ENCODE measurements at regions not wholly inside any gene's neighbourhood (a gene's known extent, or its start where the extent isn't known, plus 50 kb on each side); places are given as distances from the start of the nearest gene placed in this dataset.
A peak's percentile ranks its signal among the peaks of the same experiment; 100 is the strongest.
"Not testable (repeated sequence)": the region's sequence is repeated elsewhere in the genome, so short reads cannot be mapped to it uniquely, and the experiment has no call there.

DNA sequence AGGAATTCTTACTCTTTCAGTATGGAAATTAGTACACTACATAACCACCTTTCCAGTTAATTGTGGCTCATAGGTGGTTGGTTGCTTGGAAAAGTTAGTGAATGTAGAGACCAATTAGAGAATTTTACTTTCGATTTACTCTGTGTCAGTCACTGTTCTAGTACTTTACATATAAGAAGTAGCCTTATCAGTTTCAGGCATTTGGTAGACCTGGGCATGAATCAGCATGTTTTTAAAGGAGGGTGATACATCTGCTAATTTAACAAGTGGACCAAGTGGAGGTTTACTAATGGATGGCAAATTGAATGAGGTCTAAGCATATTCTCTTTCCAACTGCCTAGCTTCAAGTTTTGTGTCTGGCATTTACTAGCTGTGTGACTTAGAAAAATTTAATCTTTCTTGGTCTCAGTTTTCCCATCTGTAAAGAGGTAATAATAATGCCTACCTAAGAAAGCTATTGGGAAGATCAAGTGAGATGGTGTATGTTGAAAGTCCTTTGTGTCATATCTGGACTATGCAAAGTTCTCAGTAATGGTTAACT, 1158.6 kb downstream of the PLA2G4A start:
- WGBS, 10 experiments = 0 to 100% (median 70%) methylated on average over 1 of the region's 1 CpG; no CpG with 5 or more reads in 3 of the 10 experiments
- no peak for ATAC-seq (replicated peaks in 6 of 8)
- Histone ChIP-seq H3K27ac (no peak overlapping the region), H3K4me1 (replicated peaks in 1 of 2) (no peaks in the 10 kb centered on the region), H3K4me3 (no peak overlapping the region)
- in situ Hi-C loops (cut with MboI; ENCODE audit: low pct_unique_long_range_greater_than_20kb in 2 of 9, low sequenced_read_pairs in 9 of 9, unreplicated experiment in 9 of 9) = no loop called here

- in situ Hi-C loops (cut with MboI; ENCODE audit: low pct_unique_long_range_greater_than_20kb in 2 of 9, low sequenced_read_pairs in 9 of 9, unreplicated experiment in 9 of 9) = no loop called here
- no peak overlapping the region for H3K4me3 ChIP-seq
- no peaks in the 10 kb centered on the region for H3K4me1 ChIP-seq (replicated peaks in 1 of 2)
- no peak for ATAC-seq (replicated peaks in 6 of 8)
- no peak overlapping the region for H3K27ac ChIP-seq
These were observed 1163.2 kb downstream of the PLA2G4A start for GRCh38 chr1:187991944-187992343.

DNA sequence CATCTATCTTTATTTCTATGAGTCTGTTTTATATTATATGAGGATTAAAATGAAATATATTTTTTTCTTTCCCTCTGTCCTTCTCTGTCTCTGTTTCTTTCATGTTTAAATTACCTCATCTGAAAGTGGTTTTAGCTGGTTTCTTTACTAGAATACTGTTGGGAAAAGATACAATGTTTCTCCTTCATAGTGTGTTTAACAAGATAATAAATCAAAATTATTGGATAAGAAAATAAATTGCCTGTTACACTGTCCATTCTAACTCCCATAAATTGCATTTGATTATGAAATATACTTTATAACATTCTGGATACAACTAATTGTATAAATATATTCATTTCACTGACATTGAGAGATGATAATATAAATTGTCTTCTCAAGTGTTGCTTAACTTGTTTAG, 1168.0 kb downstream of the PLA2G4A start:
- in situ Hi-C loops (cut with MboI; ENCODE audit: low pct_unique_long_range_greater_than_20kb in 2 of 9, low sequenced_read_pairs in 9 of 9, unreplicated experiment in 9 of 9) = no loop called here
- Histone ChIP-seq H3K4me3 (no peak overlapping the region), H3K4me1 (replicated peaks in 1 of 2) (no peaks in the 10 kb centered on the region), H3K27ac (no peak overlapping the region)
- peak in 2 of 8 experiments; percentile 47 to 63 for ATAC-seq (replicated peaks in 6 of 8)

DNA sequence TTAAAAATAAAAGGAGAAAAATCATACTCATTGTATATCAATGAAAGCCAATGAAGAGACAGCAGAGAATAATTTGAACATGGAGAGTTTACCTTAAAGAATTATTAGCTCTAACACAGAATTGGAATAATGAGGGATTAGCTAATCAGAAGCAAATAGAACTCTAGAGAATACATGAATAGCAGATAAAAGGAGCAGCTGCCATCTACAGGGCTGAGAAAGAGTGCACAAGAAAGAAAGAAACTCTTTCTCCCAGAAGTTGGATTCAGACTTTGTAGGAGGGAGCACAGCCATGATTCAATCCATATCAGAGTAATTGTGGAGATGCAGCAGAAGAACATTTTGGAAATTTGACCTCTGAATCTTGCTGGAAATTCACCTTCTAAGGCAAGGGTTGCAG, 1171.2 kb downstream of the PLA2G4A start:
- peak in 1 of 8 experiments; percentile 20 for ATAC-seq (replicated peaks in 6 of 8)
- Histone ChIP-seq H3K4me3 (no peak overlapping the region), H3K4me1 (replicated peaks in 1 of 2) (no peaks in the 10 kb centered on the region), H3K27ac (no peak overlapping the region)
- in situ Hi-C loops (cut with MboI; ENCODE audit: low pct_unique_long_range_greater_than_20kb in 2 of 9, low sequenced_read_pairs in 9 of 9, unreplicated experiment in 9 of 9) = no loop called here

DNA sequence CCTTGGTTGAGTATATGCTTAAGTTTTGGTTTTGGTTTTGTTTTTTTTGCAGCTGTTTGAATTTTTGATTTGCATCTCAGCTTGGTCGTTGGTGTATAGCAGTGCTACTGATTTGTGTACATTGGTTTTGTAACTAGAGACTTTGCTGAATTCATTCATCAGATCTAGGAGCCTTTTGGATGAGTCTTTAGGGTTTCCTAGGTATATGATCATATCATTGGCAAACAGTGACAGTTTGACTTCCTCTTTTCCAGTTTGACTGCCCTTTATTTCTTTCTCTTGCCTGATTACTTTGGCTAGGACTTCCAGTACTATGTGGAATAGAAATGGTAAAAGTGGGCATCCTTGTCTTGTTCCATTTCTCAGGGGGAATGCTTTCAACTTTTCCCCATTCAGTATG, 1174.9 kb downstream of the PLA2G4A start:
- H3K4me1 ChIP-seq (replicated peaks in 1 of 2); H3K27ac ChIP-seq; H3K4me3 ChIP-seq; ATAC-seq (replicated peaks in 6 of 8); in situ Hi-C loops (cut with MboI; ENCODE audit: low pct_unique_long_range_greater_than_20kb in 2 of 9, low sequenced_read_pairs in 9 of 9, unreplicated experiment in 9 of 9): not testable (repeated sequence)
- 0 to 86% (median 69%) methylated on average over 1 of the region's 1 CpG; no CpG with 5 or more reads in 1 of the 10 experiments for WGBS, 10 experiments

- in situ Hi-C loops (cut with MboI; ENCODE audit: low pct_unique_long_range_greater_than_20kb in 2 of 9, low sequenced_read_pairs in 9 of 9, unreplicated experiment in 9 of 9) = no loop called here
- no peak overlapping the region for H3K4me3 ChIP-seq
- ATAC-seq (replicated peaks in 6 of 8) = peak in 3 of 8 experiments; percentile 35 to 64 (median 61)
- 0 to 100% (median 86%) methylated on average over 1 of the region's 1 CpG; no CpG with 5 or more reads in 1 of the 10 experiments for WGBS, 10 experiments
- no peaks in the 10 kb centered on the region for H3K4me1 ChIP-seq (replicated peaks in 1 of 2)
- H3K27ac ChIP-seq = no peak overlapping the region
These were observed 1176.1 kb downstream of the PLA2G4A start for GRCh38 chr1:188004849-188005248.

DNA sequence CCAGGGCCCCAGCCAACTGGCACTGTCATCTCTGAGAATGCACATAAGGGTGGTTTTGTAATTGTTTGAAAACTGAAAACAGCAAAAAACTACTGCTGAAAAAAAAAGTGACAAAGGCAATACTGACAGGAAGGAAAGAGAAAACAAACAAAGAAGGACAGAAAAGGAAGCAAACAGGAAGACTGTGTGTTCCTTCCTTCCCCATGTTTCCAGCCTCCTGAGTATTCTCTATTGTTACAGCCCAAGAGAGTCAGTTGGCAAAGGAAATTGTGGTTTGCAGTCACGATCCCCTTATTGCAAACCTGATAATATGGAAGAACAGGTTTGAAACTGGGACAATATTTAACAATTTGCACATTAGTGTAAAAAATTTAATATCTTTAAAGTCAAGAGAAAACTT, 1177.6 kb downstream of the PLA2G4A start:
- WGBS, 10 experiments = 8 to 100% (median 85%) methylated on average over 1 of the region's 1 CpG
- no peak for ATAC-seq (replicated peaks in 6 of 8)
- no peak overlapping the region for H3K27ac ChIP-seq
- in situ Hi-C loops (cut with MboI; ENCODE audit: low pct_unique_long_range_greater_than_20kb in 2 of 9, low sequenced_read_pairs in 9 of 9, unreplicated experiment in 9 of 9) = no loop called here
- H3K4me3 ChIP-seq = no peak overlapping the region
- H3K4me1 ChIP-seq (replicated peaks in 1 of 2) = no peaks in the 10 kb centered on the region

DNA sequence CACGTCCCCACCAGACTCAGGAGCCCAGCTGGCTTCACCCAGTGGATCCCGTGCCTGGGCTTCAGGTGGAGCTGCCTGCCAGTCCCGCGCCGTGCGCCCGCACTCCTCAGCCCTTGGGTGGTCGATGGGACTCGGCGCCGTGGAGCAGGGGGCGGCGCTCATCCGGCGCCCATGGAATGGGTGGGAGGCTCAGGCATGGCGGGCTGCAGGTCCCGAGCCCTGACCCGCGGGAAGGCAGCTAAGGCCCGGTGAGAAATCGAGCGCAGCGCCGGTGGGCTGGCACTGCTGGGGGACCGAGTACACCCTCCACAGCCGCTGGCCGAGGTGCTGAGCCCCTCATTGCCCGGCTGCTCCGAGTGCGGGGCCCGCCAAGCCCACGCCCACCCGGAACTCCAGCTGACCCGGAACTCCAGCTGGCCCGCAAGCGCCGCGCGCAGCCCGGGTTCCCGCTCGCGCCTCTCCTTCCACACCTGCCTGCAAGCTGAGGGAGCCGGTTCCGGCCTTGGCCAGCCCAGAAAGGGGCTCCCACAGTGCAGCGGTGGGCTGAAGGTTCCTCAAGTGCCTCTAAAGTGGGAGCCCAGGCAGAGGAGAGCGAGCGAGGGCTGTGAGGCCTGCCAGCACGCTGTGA, 1184.6 kb downstream of the PLA2G4A start:
- ATAC-seq (replicated peaks in 6 of 8); H3K27ac ChIP-seq: not testable (repeated sequence)

GRCh38 chr1:188017921-188018320, 1189.2 kb downstream of the PLA2G4A start:
- Histone ChIP-seq H3K4me3 (no peak overlapping the region), H3K27ac (no peak overlapping the region), H3K4me1 (replicated peaks in 1 of 2) (no peaks in the 10 kb centered on the region)
- WGBS, 10 experiments = 21 to 100% (median 96%) methylated on average over 2 to 4 of the region's 4 CpGs
- no peak for ATAC-seq (replicated peaks in 6 of 8)
- in situ Hi-C loops (cut with MboI; ENCODE audit: low pct_unique_long_range_greater_than_20kb in 2 of 9, low sequenced_read_pairs in 9 of 9, unreplicated experiment in 9 of 9) = no loop called here

More for the DNA sequence above, 1184.6 kb downstream of the PLA2G4A start:
- in situ Hi-C loops (cut with MboI; ENCODE audit: low pct_unique_long_range_greater_than_20kb in 2 of 9, low sequenced_read_pairs in 9 of 9, unreplicated experiment in 9 of 9); H3K4me3 ChIP-seq; H3K4me1 ChIP-seq (replicated peaks in 1 of 2): not testable (repeated sequence)
- 29 to 95% (median 85%) methylated on average over 1 to 32 of the region's 49 CpGs; no CpG with 5 or more reads in 6 of the 10 experiments for WGBS, 10 experiments

DNA sequence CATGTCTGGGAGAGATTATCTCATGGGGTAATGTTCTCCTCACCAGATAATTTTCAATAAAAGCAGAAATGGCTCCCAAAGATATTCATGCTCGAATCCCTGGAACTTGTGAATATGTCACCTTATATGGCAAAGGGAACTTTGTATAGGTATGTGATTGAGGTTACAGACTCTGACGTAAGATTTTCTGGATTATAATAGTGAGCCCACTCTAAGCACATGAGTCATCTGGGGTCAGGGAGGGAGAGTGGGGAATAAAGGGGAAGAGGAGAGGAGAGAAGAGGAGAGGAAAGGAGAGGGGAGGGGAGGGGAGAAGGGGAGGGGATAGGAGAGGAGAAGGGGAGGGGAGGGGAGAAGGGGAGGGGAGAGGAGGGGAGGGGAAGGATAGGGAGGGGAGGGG, 1193.9 kb downstream of the PLA2G4A start:
- Histone ChIP-seq H3K4me3 (no peak overlapping the region), H3K4me1 (replicated peaks in 1 of 2) (no peaks in the 10 kb centered on the region)
- WGBS, 10 experiments = 0 to 94% (median 62%) methylated on average over 1 to 2 of the region's 2 CpGs; no CpG with 5 or more reads in 4 of the 10 experiments

GRCh38 chr1:188023206-188023605, 1194.5 kb downstream of the PLA2G4A start:
- in situ Hi-C loops (cut with MboI; ENCODE audit: low pct_unique_long_range_greater_than_20kb in 2 of 9, low sequenced_read_pairs in 9 of 9, unreplicated experiment in 9 of 9) = no loop called here
- no peak for ATAC-seq (replicated peaks in 6 of 8)
- 0 to 100% (median 86%) methylated on average over 1 to 2 of the region's 2 CpGs; no CpG with 5 or more reads in 1 of the 10 experiments for WGBS, 10 experiments
- H3K4me3 ChIP-seq = no peak overlapping the region
- H3K4me1 ChIP-seq (replicated peaks in 1 of 2) = no peaks in the 10 kb centered on the region
- H3K27ac ChIP-seq = no peak overlapping the region

More for the DNA sequence above, 1193.9 kb downstream of the PLA2G4A start:
- no peak for ATAC-seq (replicated peaks in 6 of 8)
- no peak overlapping the region for H3K27ac ChIP-seq
- in situ Hi-C loops (cut with MboI; ENCODE audit: low pct_unique_long_range_greater_than_20kb in 2 of 9, low sequenced_read_pairs in 9 of 9, unreplicated experiment in 9 of 9) = no loop called here

GRCh38 chr1:188027613-188028012, 1198.9 kb downstream of the PLA2G4A start:
- in situ Hi-C loops (cut with MboI; ENCODE audit: low pct_unique_long_range_greater_than_20kb in 2 of 9, low sequenced_read_pairs in 9 of 9, unreplicated experiment in 9 of 9) = no loop called here
- peak; percentile 64 to 99 (median 72) for ATAC-seq (replicated peaks in 6 of 8)
- no peak overlapping the region for H3K27ac ChIP-seq
- no peak overlapping the region for H3K4me3 ChIP-seq
- no peaks in the 10 kb centered on the region for H3K4me1 ChIP-seq (replicated peaks in 1 of 2)

DNA sequence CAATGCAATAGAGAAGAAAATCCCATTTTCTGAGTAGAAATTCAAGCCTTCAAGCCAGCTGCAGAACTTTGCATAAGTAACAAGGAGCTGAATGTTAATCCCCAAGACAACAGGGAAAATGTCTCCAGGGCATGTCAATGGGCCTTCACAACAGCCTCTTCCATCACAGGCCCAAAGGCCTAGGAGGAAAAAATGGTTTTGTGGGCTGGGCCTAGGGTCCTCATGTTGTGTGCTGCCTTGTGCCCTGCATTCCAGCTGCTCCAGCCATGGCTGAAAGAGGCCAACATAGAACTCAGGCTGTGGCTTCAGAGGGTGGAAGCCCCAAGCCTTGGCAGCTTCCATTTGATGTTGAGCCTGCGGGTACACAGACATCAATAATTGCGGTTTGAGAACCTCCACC, 1208.8 kb downstream of the PLA2G4A start:
- WGBS, 10 experiments = 50 to 100% (median 90%) methylated on average over 1 to 2 of the region's 2 CpGs; no CpG with 5 or more reads in 2 of the 10 experiments
- H3K4me1 ChIP-seq (replicated peaks in 1 of 2); in situ Hi-C loops (cut with MboI; ENCODE audit: low pct_unique_long_range_greater_than_20kb in 2 of 9, low sequenced_read_pairs in 9 of 9, unreplicated experiment in 9 of 9); H3K27ac ChIP-seq; ATAC-seq (replicated peaks in 6 of 8); H3K4me3 ChIP-seq: not testable (repeated sequence)

DNA sequence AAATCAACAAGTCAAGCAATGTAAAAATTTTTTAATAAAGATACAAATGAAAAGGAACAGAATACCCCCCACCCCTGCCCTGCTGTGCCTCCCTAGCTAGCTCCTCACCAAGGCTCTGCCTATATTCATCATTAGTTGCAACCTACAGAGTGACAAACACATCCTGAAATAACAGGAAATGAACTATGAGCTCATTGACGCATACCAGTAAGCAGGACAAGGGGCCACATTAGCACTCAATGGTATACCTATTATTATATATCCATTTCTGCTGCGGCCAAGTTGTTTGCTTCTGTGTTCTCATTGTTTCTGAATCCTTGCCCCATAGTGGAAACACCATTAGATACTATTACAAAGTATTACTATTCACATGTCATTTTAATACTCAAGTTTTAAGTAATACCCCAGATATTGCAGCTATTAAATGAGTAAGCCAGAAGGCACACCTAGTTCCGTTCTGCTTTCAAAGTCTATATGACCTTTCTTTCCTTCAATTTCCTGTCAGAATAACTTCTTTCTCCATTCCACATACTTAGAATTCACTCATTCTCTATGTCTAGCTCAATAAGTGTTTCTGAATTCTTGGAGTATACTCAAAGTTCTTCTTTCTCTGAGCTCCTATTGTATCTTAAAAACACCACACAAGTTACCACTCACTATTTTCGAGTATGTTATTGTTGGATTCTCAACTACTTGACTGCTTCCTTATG, 1214.9 kb downstream of the PLA2G4A start:
- 9 to 100% (median 85%) methylated on average over 1 to 4 of the region's 4 CpGs for WGBS, 10 experiments
- H3K4me1 ChIP-seq (replicated peaks in 1 of 2) = no peaks in the 10 kb centered on the region
- in situ Hi-C loops (cut with MboI; ENCODE audit: low pct_unique_long_range_greater_than_20kb in 2 of 9, low sequenced_read_pairs in 9 of 9, unreplicated experiment in 9 of 9) = no loop called here

More for the DNA sequence above, 1214.9 kb downstream of the PLA2G4A start:
- Histone ChIP-seq H3K27ac (no peak overlapping the region), H3K4me3 (no peak overlapping the region)
- no peak for ATAC-seq (replicated peaks in 6 of 8)

All from motor neuron (in vitro differentiated cells).